Activated T-helper 9 cell treated with anti-CD3 and anti-CD28 coated beads, Interleukin-2, amount 50 U/mL, for 16 hours (primary cell): ENCODE measurements at regions not wholly inside any gene's neighbourhood (a gene's known extent, or its start where the extent isn't known, plus 50 kb on each side); places are given as distances from the start of the nearest gene placed in this dataset.

Experiments
- DNase-seq: peaks from one replicate; pipeline ENCODE4 v3.0.0-alpha.2; 2020; ENCODE audit warnings: low read depth

DNA sequence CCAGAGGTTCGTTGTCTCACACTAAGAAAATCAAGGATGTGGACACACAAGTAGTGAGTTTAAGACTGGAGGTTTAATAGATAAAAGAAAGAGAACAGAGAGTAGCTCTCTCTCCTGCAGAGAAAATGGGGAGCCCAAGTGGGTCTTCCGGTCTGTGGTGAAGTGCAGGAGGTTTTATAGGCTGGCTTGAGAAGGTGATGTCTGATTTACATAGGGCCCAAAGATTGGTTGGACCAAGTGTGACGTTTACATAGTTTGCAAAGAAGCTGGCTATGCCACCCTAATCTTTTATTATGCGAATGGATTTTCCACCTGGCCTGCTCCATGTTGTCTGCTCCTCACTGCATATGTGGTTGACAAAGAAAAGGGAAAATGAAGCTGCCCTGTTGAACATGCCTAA is 430.4 kb upstream of the TRIB2 start:
- DNase-seq: no peak

- no peak for DNase-seq
Observed at GRCh38 chr2:12287220-12287751, 429.4 kb upstream of the TRIB2 start.

- no peak for DNase-seq
Observed at GRCh38 chr2:12288048-12288447, 428.7 kb upstream of the TRIB2 start.

DNA sequence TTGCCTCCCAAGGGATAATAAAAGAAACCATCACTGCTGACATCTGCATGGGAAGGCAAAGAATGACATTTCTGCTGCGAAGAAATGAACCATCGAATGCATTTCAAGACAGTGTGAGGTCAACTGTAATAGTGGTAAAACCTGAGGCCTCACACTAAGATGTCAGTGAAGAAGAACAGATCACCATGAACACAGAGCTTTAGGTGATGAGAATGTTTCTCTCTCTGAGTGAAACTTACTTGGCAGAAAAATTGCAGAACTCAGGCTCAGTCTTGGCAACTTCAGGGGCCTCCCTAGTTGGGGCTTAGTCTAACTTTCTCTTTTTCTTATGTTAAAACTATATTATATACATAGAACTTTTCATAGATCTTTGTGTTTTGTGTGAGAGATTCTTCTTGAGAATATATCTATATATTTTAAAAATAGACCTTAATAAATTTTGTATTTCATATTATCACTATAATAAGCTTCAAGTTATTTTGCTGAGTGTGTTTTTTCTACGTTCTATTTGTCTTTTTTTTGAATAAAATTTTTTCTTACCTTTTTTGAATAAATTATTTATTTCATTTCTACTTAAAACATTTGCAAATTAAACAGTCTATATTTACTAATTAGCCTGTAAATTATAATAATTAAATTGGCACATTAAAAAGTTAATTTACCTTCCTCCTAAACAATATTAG is 427.5 kb upstream of the TRIB2 start:
- DNase-seq: no peak

DNA sequence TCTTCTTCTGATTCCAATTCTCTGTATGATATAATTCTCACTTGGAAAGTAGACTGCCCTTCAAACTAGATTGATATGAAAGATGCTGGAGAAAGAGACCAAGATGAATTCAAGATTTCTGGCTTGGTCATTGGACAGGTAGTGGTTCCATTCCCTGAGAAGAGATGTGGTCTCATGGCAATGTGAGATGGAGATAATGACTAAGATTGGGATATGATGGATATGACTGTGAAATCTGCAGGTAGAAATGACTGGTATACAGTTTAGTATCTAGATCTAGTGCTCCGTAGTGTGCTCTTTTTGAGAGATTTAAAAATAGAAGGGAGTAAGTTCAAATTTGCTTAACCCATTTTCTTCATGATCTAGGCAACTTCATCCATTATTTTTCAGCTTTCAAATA is 425.4 kb upstream of the TRIB2 start:
- no peak for DNase-seq

DNA sequence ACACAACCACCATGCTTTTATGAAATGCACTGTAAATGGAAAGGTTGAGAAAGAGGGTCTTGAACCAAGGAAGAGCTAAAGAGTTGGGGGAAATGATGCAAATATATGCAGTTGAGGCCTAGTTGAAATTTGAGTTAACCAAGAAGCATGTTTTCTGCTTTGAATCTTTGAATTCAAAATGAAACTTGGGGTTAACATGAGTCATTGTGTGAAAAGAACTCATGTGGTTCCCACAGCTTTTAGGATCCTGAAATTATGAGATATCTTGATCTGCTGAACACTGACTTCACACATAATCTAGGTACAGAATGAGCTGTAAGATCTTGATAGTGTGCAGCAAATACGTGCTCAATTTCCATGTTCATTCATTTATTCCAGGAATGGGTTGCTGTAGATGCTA is 422.9 kb upstream of the TRIB2 start:
- DNase-seq: no peak

GRCh38 chr2:12295856-12296519 is 420.7 kb upstream of the TRIB2 start:
- DNase-seq: no peak

DNA sequence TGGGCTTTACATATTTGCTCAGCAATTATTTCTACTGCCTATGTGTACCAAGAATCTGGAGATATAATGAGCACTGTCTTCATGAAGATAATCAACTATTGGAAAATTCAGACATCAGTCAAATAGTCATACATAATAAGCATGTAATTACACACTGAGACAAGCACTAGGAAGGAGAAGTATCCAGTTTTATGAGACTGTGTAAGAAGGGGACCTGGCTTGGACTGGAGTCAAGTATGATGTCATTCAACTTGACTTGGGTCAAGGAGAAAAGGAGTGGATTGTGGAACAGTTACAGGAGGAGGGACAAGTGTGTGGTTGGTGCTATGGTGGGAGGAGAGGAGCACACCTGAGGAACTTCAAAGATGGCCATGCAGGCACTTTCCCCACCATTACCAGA is 419.8 kb upstream of the TRIB2 start:
- no peak for DNase-seq

- no peak for DNase-seq
Observed at GRCh38 chr2:12298352-12298751, 418.4 kb upstream of the TRIB2 start.

DNA sequence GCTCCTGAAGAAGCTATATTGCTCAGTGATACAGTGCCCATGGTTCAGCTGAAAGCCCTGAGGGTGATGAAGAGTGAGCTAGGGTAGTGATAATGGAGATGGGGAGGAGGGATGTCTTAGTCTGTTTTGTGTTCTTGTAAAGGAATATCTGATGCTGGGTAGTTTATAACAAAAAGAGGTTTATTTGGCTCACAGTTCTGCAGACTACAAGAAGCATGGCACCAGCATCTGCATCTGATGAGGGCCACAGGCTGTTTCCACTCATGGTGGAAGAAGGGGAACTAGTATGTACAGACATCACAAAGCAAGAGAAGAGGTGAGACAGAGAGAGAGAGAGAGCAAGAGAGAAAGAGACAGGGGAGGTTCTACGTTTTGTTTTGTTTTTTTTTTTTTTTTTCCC is 417.3 kb upstream of the TRIB2 start:
- DNase-seq: no peak

DNA sequence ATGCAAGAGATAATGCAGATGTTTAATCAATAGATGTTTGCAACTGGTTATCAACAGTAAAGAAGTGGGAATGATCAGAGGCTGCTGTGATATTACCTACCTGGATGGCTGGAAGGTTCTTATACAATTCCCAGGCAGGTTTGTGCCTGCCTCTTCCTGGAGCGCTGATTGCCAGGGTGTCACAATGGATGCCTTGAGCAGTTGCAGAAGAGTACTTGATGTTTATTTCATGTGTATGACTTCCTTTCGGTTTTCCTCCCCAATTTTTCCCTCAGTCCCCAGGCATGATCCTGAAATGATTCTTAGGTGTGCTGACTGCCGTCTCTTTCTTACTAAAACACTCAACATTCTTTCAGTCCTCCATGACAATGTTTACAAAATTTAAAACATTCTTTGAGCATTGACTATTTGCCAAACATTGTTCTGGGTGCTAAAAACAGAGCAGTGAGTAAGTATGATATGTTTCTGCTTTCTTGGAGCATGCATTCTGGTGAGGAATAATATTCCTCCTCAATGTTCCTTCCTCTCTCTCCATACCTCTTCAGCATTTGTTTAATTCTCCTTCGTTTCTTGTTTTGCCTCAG is 416.6 kb upstream of the TRIB2 start:
- DNase-seq: no peak

DNA sequence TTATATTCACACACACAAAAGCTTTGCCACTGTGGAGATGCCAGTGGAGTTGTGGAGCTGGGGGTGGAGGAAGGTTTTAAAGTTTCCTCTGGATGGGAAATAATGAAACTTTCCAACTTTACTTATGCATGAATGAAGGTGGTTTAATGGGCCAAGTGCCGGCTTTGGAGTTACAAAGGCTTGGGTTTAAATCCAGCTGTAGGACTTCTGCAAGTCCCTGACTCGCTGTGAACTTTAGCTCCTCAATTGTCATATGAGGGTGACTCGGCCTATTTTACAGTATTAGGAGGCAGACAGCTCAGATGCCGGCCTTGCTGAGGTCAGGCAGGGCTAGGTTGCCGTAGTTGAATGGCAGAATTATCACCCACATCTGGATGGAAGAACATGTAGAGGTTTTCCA is 415.8 kb upstream of the TRIB2 start:
- no peak for DNase-seq

GRCh38 chr2:12302140-12302539 is 414.6 kb upstream of the TRIB2 start:
- DNase-seq: no peak

DNA sequence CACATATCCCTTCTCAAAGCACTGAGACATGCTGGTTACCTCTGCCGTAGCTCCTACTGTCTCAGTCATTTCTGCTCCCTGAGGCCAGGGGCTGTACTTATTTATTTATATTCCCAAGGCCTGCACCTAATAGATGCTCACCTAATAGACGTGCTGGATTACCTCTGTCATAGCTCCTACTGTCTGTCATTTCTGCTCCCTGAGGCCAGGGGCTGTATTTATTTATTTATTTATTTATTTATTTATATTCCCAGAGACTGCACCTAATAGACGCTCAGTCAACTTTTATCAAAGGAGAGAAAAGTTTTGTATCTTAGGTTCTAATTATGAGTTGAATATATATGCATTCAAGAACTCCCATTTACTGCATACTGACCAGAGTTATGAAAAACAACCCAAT is 414.0 kb upstream of the TRIB2 start:
- no peak for DNase-seq

DNA sequence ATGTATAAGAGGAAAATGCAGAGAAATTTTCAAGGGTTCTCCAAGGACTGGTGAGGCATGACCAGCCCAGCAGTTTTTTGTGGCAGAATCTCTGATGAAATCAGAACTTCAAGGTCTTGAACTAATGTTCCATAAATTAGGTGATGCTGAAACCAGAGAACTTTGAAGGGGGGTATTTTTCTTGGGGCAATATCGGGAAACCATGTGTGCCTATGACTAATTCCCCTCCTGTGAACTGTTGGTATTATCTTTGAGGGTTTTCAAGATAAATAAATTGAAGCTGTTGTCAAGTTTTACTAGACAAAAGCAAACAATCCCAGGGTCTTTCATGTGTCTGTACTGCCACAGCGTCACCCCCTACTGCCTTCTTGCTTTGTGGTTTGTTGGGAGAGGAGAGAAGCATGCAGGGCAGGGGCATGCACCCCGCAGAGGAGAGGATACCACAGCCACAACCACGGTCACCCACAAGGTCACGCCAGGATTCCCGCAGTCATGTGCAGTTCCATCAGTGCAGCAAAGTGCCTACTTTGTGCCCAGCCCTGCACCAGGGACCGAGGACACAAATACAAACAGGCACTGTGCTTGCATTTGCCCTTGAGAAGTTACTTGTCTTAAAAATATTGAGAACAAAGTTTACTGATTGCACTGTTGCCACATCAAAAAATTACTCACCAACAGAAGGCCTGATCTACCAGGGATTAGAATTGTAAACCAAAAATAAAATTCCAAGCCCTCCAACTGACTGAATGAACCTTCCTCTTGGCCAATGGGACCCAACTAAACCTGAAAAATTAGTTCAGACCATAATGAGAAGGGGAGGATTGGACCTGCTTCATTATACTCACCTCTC is 413.3 kb upstream of the TRIB2 start:
- no peak for DNase-seq

GRCh38 chr2:12304564-12305171 is 412.1 kb upstream of the TRIB2 start:
- DNase-seq: no peak

GRCh38 chr2:12305931-12306330 is 410.8 kb upstream of the TRIB2 start:
- DNase-seq: no peak

- no peak for DNase-seq
Observed at GRCh38 chr2:12310399-12310798, 406.3 kb upstream of the TRIB2 start.

GRCh38 chr2:12313445-12314126 is 403.1 kb upstream of the TRIB2 start:
- no peak for DNase-seq

GRCh38 chr2:12314127-12314760 is 402.5 kb upstream of the TRIB2 start:
- DNase-seq: no peak

DNA sequence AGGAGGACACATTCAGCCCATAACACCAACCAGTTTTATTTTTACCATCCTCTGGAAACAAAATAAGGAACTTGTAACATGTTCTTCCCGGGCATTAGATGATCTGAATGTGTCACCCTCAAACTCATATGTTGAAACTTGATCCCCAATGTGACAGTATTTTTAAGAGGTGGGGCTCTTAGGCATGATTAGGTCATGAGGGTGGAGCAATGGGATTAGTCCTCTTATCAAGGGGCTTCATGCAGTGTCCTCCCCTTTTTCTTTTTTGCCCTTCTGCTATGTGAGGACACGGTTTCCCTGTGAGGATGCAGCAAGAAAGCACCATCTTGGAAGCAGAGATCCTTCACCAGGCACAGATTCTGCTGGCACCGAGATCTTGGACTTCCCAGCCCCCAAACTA is 401.5 kb upstream of the TRIB2 start:
- DNase-seq: no peak
